Spleen (tissue), 11 donors: ENCODE measurements at regions not wholly inside any gene's neighbourhood (a gene's known extent, or its start where the extent isn't known, plus 50 kb on each side); places are given as distances from the start of the nearest gene placed in this dataset.

Experiments used
- DNase-seq: peaks from one replicate; pipeline ENCODE4 v3.0.0-alpha.2; 2020
- H3K27ac ChIP-seq, 8 donors: fragments of 200-600 bp; sonication (generic) in 7 of 8; 1 replicate in 4 of 8; 2 replicates in 4 of 8; pipeline versions ENCODE4 v1.5.0 to v1.8.0; 2016 to 2021; ENCODE audit warnings: inconsistent platforms in 4 of 8, mild to moderate bottlenecking in 4 of 8, moderate library complexity in 1 of 8
- H3K27me3 ChIP-seq, 7 donors: fragments of 200-600 bp; sonication (generic) in 6 of 7; replicated peaks in 1 of 7; 1 replicate in 4 of 7; 2 replicates in 3 of 7; pipeline versions ENCODE4 v1.5.0 to v1.8.0; 2016 to 2021; ENCODE audit warnings: inconsistent platforms in 3 of 7, mild to moderate bottlenecking in 1 of 7
- H3K36me3 ChIP-seq, 6 donors: fragments of 200-600 bp; sonication (generic) in 5 of 6; 1 replicate in 4 of 6; 2 replicates in 2 of 6; pipeline versions ENCODE4 v1.5.0 to v1.8.0; 2016 to 2021; ENCODE audit warnings: inconsistent platforms in 2 of 6
- H3K4me1 ChIP-seq, 6 donors: fragments of 200-600 bp; sonication (generic) in 5 of 6; 1 replicate in 3 of 6; 2 replicates in 3 of 6; pipeline versions ENCODE4 v1.5.0 to v1.8.0; 2016 to 2021; ENCODE audit warnings: inconsistent platforms in 3 of 6
- H3K4me3 ChIP-seq, 8 donors: fragments of 200-600 bp; sonication (generic) in 7 of 8; 1 replicate in 4 of 8; 2 replicates in 4 of 8; pipeline versions ENCODE4 v1.5.0 to v1.8.0; 2016 to 2021; ENCODE audit warnings: inconsistent platforms in 4 of 8, mild to moderate bottlenecking in 4 of 8, moderate library complexity in 2 of 8
- H3K9me3 ChIP-seq, 8 donors: fragments of 200-600 bp; sonication (generic) in 7 of 8; 1 replicate in 4 of 8; 2 replicates in 4 of 8; pipeline versions ENCODE4 v1.5.0 to v1.8.0; 2016 to 2021; ENCODE audit warnings: inconsistent platforms in 4 of 8
- POLR2A ChIP-seq, 3 donors: fragments of 450-650 bp; IDR thresholded peaks; one replicate each; pipeline ENCODE4 v1.5.1; 2017; ENCODE audit warnings: antibody characterized with exemption in 3 of 3, mild to moderate bottlenecking in 1 of 3
- POLR2AphosphoS5 ChIP-seq, 3 donors: sonication (generic); formaldehyde crosslinking; IDR thresholded peaks; one replicate each; pipeline ENCODE4 v1.5.1; 2017; ENCODE audit warnings: antibody characterized with exemption in 3 of 3
- WGBS, 5 donors: extraction: QIAGEN DNeasy Blood & Tissue Kit in 3 of 5; methylation state at CpG; one replicate each; pipeline versions ENCODE4 v1.1.5 to v1.1.7; 2013 to 2018; 5-methylcytosine and 5-hydroxymethylcytosine counted together
- intact Hi-C: fragments of 100-400 bp; cut with DNase I; formaldehyde crosslinking; loops from one replicate; pipeline ENCODE4 v1.15.0; 2023; ENCODE audit warnings: low total_unique reads
- TF ChIP-seq, protein P1 (sequence below), 11 experiments: fragments of 200-600 bp in 7 of 11; fragments of 450-650 bp in 4 of 11; sonication (generic) in 4 of 11; IDR thresholded peaks in 8 of 11; conservative IDR thresholded peaks in 3 of 11; 1 replicate in 7 of 11; 2 replicates in 4 of 11; pipeline versions ENCODE4 v1.4.0 to v1.8.0; 2016 to 2021; ENCODE audit warnings: antibody characterized with exemption in 11 of 11, inconsistent platforms in 4 of 11, mild to moderate bottlenecking in 1 of 11
- donor health status: healthy with polysubstance abuse.
- donor health status: DM: no; HTN: no; CAD: no; lungs with moderate emphysema.
- donor health status: DM: no; HTN: no; CAD: no.
- donor health status: Bipolar disorder and iron deficiency.
- donor health status: healthy.
- donor health status: DM: no; HTN: no; CAD: no.
- donor health status: DM: yes; HTN: yes; CAD: no.

DNA sequence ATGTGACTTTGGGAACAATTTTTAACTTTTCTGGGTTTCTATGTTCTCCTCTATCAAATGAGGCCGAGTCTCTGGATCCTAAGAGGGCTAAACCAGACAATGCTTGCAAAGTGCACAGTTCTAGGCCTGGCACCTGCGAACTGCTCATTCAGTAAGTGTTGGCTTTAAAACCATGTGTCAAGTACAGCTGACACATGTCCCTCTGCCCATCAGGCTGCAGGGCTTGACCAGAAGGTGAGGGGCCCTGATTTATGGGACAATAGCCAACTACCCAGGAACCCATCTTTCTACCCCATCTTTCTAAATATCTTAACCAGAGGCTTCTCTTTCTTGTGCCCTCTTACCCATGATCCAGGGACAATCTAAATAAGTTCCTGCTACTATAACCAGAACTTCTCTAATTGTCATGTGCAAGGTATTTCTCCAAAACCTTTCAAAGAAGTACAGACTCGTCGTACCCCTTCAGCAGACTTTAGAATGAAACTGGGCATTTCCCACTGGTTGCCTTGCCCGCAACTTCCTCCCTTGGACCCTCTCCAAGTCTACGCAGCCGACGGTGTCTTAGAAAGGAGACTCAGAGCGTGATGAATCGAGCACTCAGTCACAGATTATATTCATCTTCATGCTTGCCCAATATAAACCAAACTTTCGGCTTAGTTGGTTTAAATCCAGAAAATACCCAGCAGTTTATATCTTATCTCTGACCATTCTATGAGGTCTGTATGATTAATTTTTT is 69.8 kb upstream of the STEAP1B start:
- no peak for DNase-seq
- H3K4me1 ChIP-seq, result peaks cover 18 to 60% (median 39%) of the 10 kb centered on the region in 6 donors
- intact Hi-C loops, result loop anchor here (10.0 kb wide), 1 partner anchor 485 kb away; no protein-coding TSS in a partner anchor
- H3K27ac ChIP-seq, result no peak overlapping the region
- WGBS, 5 donors, result 31 to 47% (median 37%) methylated on average over 11 of the region's 11 CpGs
- H3K4me3 ChIP-seq, result no peak overlapping the region
- TF ChIP-seq POLR2AphosphoS5 (IDR thresholded peaks at IDR 0.05), result peak in 1 of 3 donors; percentile 52
- no peak for TF ChIP-seq POLR2A (IDR thresholded peaks at IDR 0.05)
- no peaks in the 10 kb centered on the region for H3K27me3 ChIP-seq
- no peaks in the 10 kb centered on the region for H3K9me3 ChIP-seq
- no peaks in the 10 kb centered on the region for H3K36me3 ChIP-seq

DNA sequence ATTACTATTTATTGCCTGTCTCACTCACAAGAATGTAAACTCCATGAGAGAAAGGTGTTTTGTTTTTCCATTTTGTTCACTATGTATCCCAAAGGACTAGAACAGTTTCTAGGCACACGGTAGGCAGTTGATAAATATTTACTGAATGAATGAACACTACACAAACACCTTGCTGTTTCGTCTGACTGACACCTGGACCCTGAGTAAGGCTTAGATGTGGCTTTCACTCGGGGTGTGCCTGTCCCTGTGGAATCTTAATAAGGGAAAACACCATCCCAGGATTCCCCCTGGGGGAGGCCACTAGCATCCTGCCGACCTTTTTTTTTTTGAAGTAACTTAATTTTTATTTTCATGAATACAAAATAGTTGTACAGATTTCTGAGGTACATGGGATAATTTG is 66.6 kb upstream of the STEAP1B start:
- no peak for TF ChIP-seq POLR2A (IDR thresholded peaks at IDR 0.05)
- TF ChIP-seq, protein P1, sequence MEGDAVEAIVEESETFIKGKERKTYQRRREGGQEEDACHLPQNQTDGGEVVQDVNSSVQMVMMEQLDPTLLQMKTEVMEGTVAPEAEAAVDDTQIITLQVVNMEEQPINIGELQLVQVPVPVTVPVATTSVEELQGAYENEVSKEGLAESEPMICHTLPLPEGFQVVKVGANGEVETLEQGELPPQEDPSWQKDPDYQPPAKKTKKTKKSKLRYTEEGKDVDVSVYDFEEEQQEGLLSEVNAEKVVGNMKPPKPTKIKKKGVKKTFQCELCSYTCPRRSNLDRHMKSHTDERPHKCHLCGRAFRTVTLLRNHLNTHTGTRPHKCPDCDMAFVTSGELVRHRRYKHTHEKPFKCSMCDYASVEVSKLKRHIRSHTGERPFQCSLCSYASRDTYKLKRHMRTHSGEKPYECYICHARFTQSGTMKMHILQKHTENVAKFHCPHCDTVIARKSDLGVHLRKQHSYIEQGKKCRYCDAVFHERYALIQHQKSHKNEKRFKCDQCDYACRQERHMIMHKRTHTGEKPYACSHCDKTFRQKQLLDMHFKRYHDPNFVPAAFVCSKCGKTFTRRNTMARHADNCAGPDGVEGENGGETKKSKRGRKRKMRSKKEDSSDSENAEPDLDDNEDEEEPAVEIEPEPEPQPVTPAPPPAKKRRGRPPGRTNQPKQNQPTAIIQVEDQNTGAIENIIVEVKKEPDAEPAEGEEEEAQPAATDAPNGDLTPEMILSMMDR (IDR thresholded peaks at IDR 0.05 in 8 of 11, conservative IDR thresholded peaks at IDR 0.05 in 3 of 11), result no peak
- TF ChIP-seq POLR2AphosphoS5 (IDR thresholded peaks at IDR 0.05), result no peak
- Histone ChIP-seq H3K27ac (no peak overlapping the region), H3K27me3 (peaks cover 0 to 17% (median 0%) of the 10 kb centered on the region in 7 donors), H3K4me3 (no peak overlapping the region), H3K4me1 (peaks cover 39 to 79% (median 62%) of the 10 kb centered on the region in 6 donors), H3K36me3 (no peaks in the 10 kb centered on the region), H3K9me3 (no peaks in the 10 kb centered on the region)
- no peak for DNase-seq
- 64 to 77% (median 75%) methylated on average over 4 of the region's 4 CpGs for WGBS, 5 donors
- intact Hi-C loops, result loop anchor here (10.0 kb wide), 1 partner anchor 488 kb away; no protein-coding TSS in a partner anchor

DNA sequence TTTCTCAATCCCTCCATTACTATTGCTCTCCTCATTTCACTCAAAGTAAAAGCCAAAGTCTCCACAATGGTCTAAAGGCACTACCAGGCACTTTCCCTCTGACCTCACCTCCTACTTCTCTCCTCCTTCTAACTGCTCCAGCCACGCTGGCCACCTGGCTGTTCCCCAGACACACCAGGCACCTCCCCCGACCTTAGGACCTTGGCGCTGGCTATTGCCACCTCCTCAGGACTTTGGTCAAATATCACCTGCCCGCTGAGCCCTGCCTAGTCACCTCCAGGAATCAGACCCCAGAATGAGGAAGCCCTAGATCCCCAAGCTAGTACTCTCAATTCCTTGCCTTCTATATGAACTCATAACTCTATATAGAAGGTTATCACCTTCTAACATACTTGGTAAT is 66.2 kb upstream of the STEAP1B start:
- DNase-seq, result no peak
- peak overlapping the region in 2 of 8 donors; percentile 42 to 63 for H3K27ac ChIP-seq
- 72 to 87% (median 82%) methylated on average over 4 of the region's 4 CpGs for WGBS, 5 donors
- H3K27me3 ChIP-seq, result peaks cover 0 to 17% (median 0%) of the 10 kb centered on the region in 7 donors
- H3K9me3 ChIP-seq, result no peaks in the 10 kb centered on the region
- TF ChIP-seq POLR2AphosphoS5 (IDR thresholded peaks at IDR 0.05), result no peak
- TF ChIP-seq, protein P1 (IDR thresholded peaks at IDR 0.05 in 8 of 11, conservative IDR thresholded peaks at IDR 0.05 in 3 of 11), result no peak
- TF ChIP-seq POLR2A (IDR thresholded peaks at IDR 0.05), result no peak
- intact Hi-C loops, result loop anchor here (10.0 kb wide), 1 partner anchor 489 kb away; no protein-coding TSS in a partner anchor
- H3K4me3 ChIP-seq, result no peak overlapping the region
- H3K36me3 ChIP-seq, result no peaks in the 10 kb centered on the region
- H3K4me1 ChIP-seq, result peaks cover 43 to 79% (median 62%) of the 10 kb centered on the region in 6 donors

DNA sequence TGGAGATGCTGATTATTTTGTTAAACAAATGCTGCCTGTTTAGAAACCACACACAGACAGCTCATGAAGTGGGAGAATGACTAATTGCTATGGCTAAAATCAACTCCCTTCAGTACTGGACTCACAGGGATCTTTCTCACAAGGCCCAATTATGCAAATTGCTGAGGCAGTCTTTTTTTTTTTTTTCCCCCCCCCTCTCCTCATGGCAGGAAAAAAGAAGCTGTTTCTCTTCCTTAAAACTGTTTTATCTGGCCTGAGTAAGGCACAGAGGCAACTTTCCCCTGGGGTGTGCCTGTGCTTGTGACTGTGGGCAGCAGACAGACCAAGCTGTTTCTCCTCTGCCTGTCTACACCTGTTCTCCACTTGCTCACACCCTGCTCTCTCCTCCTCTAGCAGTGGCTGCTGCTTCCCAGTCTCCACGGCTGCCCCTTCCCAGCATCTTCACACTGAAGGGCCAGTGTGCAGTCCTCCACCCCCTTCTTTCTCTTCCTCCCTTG is 65.4 kb upstream of the STEAP1B start:
- 25 to 38% (median 29%) methylated on average over 1 of the region's 1 CpG for WGBS, 5 donors
- intact Hi-C loops, result loop anchor here (10.0 kb wide), 1 partner anchor 489 kb away; no protein-coding TSS in a partner anchor
- Histone ChIP-seq H3K27ac (peak overlapping the region in 5 of 8 donors; percentile 26 to 63 (median 40)), H3K27me3 (peaks cover 0 to 17% (median 0%) of the 10 kb centered on the region in 7 donors), H3K9me3 (no peaks in the 10 kb centered on the region), H3K4me1 (peaks cover 44 to 79% (median 63%) of the 10 kb centered on the region in 6 donors), H3K36me3 (no peaks in the 10 kb centered on the region), H3K4me3 (no peak overlapping the region)
- TF ChIP-seq, protein P1 (IDR thresholded peaks at IDR 0.05 in 8 of 11, conservative IDR thresholded peaks at IDR 0.05 in 3 of 11), result no peak
- TF ChIP-seq POLR2AphosphoS5 (IDR thresholded peaks at IDR 0.05) (peak in 1 of 3 donors; percentile 13), POLR2A (IDR thresholded peaks at IDR 0.05) (no peak)
- no peak for DNase-seq
